GM13977 (cell line): ENCODE measurements at regions not wholly inside any gene's neighbourhood (a gene's known extent, or its start where the extent isn't known, plus 50 kb on each side); places are given as distances from the start of the nearest gene placed in this dataset.

Experiments used
- DNase-seq: peaks from one replicate; pipeline ENCODE4 v3.0.0; 2012; ENCODE audit warnings: low spot score
- CTCF ChIP-seq: IDR thresholded peaks from 2 replicates; pipeline ENCODE4 v1.5.1; 2012; ENCODE audit warnings: mild to moderate bottlenecking, control low read depth; ENCODE audit not compliant: insufficient read depth; ENCODE audit errors: extremely low read depth, missing control alignments
- in situ Hi-C: fragments of 300-500 bp; cut with MboI; formaldehyde crosslinking; loops from one replicate; pipeline ENCODE4 v1.12.0; 2022; ENCODE audit warnings: low sequenced_read_pairs, low pct_unique_long_range_greater_than_20kb, mixed read lengths, inconsistent platforms; ENCODE audit not compliant: unreplicated experiment

DNA sequence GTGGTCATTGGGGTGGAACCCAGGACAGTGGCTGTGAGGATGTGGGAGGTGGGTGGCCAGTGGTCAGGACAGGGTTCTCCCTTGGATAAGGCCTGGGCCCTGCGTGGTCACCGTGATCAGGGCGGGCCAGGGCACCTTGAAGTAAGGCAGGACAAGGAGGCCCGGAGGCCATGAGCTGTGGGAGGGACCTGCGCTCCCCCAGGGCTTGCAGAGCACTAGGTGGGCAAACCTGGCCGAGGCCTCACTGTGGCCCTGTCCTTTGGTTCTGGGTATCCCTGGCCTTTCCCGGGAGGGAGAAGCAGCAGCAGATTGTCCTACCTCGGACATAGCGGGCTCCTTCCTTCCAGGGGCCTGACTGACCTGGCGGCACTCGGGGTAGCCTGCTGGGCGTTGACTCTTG, 144.8 kb upstream of the RET start:
- no peak for TF ChIP-seq CTCF
- no peak for DNase-seq
- in situ Hi-C loops, result no loop called here

- in situ Hi-C loops, result no loop called here
- no peak for DNase-seq
- TF ChIP-seq CTCF, result no peak
These were observed 144.0 kb upstream of the RET start for GRCh38 chr10:42932735-42933447.

DNA sequence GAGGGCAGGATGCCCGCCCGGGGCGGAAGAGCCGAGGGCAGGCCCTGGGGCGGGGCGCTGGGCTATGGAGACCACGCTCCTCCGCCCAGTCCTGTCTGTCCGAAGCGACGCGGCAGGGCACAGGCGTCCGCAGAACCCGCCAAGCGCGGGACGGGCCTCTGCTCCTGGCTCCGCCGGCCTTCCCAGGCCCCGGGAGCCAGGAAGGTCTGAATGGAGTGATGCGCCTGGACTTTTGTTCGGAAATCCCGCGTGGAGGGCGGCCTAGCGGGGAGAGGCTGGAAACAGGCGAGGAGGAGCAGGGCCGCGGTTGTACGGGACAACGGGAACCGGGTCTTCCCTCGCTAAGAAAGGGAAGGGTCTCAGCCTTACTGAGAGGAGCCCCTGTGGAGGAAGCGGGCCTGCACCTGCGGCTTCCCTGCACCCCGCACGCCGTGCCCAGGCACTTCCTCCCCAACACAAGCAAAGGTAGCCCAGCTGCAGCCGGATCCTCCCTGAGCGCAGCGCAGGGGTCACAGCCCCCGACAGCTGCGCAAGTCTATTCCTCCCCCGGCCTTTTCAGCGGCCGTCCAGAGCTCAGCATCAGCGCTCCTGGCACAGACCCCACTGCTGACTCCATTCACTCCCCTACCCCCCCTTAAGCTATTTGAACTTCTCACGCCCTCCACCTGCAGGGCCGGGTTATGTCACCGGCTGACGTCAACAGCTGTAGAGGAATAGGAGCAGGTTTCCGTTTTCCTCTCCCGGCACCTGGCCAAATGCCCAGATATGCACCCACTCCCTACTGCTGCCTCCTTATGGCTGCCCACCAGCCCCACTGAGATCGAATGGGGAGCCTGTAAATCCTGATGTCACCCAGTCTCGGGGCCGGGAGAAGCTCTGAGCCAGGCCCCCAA, 143.2 kb upstream of the RET start:
- no peak for TF ChIP-seq CTCF
- no peak for DNase-seq
- in situ Hi-C loops, result no loop called here

- no peak for TF ChIP-seq CTCF
- no peak for DNase-seq
- in situ Hi-C loops, result no loop called here
These were observed 142.5 kb upstream of the RET start for GRCh38 chr10:42934351-42934811.

DNA sequence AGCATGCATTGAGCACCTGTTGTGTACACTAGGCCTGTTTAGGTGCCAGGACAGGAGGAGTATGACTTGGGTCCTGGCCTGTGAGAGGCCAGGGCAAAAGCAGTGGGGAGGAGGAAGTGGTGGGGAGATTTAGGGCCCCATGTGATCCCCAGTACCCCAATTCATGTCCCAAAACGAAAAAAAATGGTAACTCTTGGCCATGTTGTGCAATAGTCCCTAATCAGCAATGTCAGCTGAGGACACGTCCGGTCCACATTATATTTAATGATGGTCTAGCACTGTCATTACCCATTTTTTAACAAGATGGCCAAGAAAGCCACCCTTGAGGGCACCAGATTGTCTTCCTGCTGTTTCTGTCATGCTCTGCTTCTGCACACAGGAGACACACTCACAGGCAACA, 142.0 kb upstream of the RET start:
- in situ Hi-C loops, result no loop called here
- DNase-seq, result no peak
- TF ChIP-seq CTCF, result no peak

DNA sequence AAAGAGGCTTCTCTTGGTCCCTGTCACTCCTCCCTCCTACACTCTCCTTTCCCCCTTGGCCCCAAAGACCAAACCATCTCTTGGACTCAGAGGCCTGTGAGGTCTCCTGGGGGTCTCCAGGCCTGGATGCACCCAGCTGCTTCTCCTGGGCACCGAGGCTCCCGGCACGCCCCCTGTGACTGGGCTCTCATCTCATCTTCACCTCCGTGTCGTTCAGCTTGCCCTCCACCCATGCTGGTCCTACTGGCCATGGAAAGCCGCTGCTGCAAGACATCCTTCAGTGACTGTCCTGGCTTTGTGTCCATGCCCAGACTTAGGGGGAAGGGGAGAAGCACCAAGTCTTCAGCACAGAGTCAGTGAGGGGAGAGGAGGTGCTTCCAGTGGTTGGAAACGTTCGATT, 141.4 kb upstream of the RET start:
- DNase-seq, result no peak
- in situ Hi-C loops, result no loop called here
- TF ChIP-seq CTCF, result no peak
